Activated CD4-positive, CD25-positive, alpha-beta regulatory T cell (primary cell): ENCODE measurements at regions not wholly inside any gene's neighbourhood (a gene's known extent, or its start where the extent isn't known, plus 50 kb on each side); places are given as distances from the start of the nearest gene placed in this dataset.
"Not testable (repeated sequence)": the region's sequence is repeated elsewhere in the genome, so short reads cannot be mapped to it uniquely, and the experiment has no call there.

Experiments
- DNase-seq, 4 experiments: peaks; one replicate each; lab custom pipeline; 2025; lab: John Stamatoyannopoulos, UW

DNA sequence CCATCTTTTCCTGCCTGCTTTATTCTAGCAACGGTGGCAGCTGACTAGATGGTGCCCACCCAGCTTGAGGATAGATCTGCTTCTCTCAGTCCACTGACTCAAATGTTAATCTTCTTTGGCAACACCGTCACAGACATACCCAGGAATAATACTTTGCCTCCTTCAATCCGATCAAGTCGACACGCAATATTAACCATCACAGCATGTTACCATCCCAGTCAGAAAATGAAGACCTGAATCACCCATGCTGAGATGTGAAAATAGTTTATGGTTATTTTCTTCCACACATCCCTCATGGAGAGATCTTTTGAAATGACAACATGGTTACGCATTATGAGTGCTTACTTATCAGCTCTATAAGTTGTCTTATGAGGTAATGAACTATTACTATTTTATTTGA, 392.8 kb downstream of the SEC23A start:
- DNase-seq, result no peak

DNA sequence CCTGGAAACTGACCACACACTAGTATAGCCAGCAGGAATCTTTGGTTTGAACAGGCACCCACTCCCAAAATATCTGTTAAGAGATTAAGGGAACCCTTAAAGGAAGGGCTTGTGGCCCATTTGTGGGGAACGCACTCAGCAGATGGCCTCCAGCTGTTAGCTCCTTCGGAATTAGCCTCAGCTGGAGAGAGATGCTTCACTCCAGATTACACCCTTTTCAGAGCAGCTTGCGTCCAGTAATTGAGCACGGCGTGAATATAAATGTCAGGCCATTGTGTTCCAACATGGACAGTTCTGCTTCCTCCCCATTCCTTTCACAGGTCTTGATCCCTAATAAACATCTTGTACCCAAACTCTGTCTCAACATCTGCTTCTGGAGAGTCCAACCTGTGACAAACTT, 397.8 kb downstream of the SEC23A start:
- no peak for DNase-seq

DNA sequence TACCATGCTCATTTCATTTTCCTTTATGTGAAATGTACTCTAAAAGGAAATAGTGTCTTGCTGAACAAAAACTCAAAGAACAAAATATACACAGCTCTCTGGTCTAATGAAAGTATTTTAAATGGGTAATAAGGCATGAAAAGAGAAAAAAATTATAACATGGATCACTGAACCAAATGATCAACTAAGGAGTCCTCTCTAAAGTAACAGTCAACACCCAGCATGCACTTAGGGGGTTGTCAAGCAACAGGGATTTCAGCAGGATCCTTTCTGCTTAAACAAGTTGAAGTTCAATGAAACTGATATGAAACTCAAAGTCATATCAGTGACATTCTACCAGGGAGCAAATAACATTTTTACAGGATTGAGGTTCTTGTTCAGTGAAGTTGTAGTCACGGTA, 398.8 kb downstream of the SEC23A start:
- no peak for DNase-seq

DNA sequence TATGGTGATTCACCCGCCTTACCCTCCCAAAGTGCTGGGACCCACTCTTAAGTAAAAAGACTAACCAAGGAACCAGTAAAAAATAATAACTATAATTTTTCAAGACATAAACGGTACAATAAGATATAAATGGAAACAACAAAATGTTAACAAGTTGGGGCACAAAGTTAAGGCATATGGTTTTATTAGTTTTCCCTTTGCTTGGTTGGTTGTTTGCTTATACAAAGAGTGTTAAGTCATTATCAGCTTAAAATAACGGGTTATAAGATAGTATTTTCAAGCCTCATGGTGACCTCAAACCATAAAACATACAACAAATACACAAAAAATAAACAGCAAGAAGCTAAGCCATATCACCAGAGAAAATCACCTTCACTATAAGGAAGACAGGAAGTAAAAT, 406.1 kb downstream of the SEC23A start:
- no peak for DNase-seq

DNA sequence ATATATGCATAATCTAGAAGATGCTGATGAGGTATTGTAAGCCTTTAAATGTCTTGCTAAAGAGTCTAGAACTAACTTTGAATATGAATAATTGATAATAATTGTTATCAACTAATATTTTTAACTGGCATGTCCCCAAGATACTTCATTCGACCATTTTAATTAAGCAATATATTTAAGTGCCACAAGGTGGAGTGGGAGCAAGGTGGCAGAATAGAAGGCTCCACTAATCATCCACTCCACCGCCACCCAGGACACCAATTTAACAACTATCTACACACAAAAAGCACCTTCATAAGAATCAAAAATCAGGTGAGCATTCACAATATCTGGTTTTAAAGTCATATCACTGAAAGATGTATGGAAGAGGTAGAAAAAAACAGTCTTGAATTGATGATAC, 409.6 kb downstream of the SEC23A start:
- no peak for DNase-seq

DNA sequence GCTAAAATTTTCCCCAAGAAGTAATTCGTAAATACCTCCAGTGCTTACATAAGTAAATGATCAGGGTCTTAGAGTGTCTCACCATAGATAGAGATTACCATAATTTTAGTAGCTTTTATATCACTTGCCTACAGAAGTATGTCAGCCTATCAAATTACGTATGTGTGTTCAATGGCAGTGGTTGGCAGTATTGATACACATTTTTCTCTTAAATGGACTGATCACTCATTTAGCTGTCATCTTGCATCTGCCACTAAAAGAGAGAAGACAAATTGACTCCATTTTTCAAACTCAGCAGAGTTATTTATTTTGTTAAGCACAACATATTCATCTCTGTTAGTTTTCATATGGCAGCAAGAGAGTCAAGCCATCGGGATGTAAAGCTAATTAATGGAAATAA, 413.1 kb upstream of the CLEC14A start:
- DNase-seq, result no peak

DNA sequence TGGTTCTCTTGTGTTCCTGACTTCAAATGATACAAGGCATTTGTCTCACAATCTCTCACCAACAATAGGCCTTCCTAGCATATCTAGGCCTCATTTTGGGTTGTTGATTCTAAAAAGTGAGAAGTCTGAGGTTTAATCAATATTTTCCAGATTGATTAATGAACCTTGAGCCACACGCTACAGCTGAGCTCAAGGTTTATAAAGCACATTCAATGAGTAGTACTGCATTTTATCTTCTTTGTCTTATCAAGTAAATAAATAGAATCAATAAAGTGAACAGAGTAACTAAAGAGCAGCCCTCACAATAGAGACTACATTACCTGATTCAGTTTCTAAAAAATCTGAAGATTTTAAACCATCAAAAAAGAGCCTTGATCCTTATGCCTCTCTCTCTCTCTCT, 407.5 kb upstream of the CLEC14A start:
- no peak for DNase-seq

DNA sequence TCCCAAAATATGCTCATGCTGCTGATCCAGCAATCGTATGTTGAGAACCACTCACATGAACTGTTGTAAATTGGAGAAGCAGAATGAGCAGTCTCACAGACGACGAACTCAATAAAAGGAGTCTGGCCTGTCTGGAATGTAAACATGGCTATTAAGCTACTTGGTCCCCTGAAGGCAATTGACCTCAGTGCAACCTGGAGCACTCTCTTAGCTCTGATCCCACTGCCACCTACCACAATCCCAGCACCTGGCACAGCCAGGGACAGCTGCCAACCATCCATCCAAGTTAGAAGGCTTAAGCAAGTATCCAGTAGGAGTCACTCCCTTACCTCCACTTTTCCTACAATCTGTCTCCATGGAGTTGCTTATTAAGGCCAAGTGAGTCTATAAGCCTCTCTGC, 406.9 kb upstream of the CLEC14A start:
- no peak for DNase-seq

DNA sequence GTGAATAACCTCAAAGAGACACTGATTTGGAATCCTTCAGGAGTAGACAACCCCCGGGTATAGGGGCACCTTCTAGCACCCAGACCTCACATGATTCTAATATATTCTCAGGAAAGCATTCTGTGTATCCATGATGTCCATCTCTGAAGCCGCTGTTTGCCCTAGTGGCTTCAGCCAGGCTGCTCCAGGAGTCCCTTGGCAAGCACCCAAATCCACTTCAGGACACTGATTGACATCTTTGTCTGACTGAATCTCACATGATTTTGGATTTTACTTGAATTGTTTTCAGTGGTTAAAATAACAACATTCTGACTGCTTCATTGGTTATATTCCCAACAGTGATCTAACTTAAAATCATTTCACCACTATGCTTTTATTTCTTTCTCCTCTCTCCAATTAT, 390.5 kb upstream of the CLEC14A start:
- no peak for DNase-seq

DNA sequence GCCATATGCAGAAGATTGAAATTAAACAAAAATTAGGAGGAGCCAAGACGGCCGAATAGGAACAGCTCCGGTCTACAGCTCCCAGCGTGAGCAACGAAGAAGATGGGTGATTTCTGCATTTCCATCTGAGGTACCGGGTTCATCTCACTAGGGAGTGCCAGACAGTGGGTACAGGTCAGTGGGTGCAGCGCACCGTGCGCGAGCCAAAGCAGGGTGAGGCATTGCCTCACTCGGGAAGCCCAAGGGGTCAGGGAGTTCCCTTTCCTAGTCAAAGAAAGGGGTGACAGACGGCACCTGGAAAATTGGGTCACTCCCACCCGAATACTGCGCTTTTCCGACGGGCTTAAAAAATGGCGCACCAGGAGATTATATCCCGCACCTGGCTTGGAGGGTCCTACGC, 379.0 kb upstream of the CLEC14A start:
- DNase-seq, result not testable (repeated sequence)

DNA sequence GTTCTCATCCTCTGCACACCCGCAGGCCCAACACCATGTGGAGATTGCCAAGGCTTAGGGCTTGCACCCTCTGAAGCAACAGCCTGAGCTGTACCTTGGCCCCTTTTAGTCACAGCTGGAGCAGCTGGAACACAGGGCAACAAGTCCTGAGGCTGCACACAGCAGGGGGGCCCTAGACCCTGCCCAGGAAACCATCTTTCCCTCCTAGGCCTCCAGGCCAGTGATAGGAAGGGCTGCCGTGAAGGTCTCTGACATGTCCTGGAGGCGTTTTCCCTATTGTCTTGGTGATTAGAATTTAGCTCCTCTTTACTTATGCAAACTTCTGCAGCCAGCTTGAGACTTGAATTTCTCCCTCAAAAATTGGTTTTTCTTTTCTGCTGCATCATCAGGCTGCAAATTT, 373.5 kb upstream of the CLEC14A start:
- no peak for DNase-seq

DNA sequence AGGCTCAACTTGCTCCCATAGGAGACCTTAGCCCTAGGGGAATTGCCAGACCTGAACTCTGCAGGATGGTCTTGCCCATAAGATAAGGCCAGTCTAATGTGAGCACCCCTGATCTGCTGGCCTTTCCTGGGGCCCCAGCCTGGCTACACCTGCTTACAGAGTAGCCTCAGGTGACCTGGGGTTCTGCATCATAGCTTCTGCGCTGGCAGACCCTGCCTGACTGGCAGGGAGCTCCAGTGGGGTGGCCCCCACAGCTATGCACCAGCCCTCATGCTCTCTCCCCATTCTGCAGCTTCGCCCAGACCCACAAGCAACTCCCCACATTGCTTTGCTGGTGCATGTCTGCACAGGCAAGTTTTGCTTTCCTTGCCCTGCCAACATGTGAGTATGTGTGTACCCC, 371.3 kb upstream of the CLEC14A start:
- DNase-seq, result no peak

DNA sequence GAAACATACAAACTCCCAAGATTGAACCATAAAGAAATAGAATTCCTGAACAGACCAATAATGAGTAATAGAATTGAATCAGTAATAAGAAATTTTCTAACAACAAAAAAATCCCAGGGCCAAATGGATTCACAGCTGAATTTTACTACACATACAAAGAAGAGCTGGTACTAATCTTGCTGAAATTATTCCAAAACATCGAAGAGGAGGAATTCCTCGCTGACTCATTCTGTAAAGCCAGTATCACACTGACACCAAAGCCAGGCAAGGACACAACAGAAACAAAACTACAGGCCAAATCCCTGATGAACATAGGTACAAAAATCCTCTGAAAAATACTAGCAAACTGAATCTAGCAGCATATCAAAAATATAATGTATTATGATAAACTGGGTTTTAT, 367.8 kb upstream of the CLEC14A start:
- no peak for DNase-seq

DNA sequence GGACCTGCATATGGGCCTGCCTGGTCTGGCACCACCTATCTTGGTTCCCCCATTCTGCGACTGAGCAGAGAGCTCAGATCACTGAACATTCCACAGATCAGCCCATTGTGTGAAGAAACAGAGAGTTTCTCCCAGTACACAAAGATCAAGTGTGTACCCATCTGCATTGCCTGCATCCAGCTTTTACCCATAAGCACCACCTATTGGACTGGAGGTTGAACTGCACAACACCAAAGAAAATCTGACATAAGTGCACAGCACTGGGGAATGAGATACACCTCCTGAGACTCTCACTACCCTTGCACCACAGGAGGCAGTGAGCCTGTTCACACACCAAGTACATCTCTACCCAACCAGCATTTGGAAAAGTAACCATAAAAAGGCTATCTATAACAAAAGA, 362.6 kb upstream of the CLEC14A start:
- no peak for DNase-seq

DNA sequence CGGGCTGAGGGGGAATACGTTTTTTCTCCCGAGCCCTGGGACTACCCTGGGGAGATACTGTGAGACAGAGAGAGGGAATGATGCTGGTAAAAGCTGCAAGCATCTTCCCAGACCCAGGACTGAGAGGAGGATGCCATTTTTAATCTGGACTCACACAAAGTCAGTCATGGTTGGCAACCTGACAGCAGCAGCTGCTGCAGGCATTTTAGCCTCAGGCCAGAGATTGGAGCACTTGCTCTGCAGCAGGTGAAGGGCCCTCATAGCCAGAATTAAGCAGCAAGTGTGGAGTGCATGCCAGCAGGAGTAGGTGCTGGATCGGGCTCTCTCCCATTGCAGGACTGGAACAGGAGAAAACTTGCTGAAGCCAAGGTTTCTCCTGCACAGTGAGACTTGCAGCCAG, 361.1 kb upstream of the CLEC14A start:
- DNase-seq, result no peak

DNA sequence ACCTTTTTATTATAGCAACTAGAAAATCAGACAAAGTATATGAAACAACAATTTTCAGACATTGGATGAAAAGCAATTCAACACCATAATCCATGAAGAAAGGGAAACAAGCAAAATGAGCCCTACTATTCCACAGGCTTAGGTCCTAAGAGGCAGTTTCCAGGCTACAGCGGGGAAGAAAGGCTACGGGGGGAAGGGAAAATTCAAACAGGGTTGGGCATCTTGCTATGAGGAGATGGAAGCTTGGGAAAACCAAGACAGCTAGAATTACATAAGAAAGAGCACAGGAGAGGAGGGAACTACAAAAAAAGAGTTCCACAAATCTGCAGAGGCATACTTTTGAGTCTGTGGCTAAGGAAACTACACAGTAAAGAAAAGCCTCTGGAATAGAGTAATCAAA, 356.0 kb upstream of the CLEC14A start:
- DNase-seq, result no peak

DNA sequence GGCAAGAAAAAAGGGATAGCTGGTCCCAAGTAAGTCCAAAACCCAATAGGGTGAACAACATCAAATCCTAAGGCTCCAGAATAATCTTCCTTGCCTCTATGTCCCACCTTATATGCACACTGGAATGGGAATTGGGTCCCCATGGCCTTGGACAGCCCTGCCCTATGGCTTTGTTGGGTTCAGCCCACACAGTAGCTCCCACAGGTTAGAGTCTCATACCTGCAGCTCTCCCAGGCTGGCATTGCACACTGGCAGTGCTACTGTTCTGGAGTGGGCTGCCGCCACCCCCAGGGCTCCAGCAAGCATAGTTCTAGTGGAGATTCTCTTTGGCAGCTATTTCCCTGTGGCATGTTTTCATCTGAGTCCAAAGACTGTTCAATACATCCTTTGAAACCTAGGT, 352.4 kb upstream of the CLEC14A start:
- no peak for DNase-seq

DNA sequence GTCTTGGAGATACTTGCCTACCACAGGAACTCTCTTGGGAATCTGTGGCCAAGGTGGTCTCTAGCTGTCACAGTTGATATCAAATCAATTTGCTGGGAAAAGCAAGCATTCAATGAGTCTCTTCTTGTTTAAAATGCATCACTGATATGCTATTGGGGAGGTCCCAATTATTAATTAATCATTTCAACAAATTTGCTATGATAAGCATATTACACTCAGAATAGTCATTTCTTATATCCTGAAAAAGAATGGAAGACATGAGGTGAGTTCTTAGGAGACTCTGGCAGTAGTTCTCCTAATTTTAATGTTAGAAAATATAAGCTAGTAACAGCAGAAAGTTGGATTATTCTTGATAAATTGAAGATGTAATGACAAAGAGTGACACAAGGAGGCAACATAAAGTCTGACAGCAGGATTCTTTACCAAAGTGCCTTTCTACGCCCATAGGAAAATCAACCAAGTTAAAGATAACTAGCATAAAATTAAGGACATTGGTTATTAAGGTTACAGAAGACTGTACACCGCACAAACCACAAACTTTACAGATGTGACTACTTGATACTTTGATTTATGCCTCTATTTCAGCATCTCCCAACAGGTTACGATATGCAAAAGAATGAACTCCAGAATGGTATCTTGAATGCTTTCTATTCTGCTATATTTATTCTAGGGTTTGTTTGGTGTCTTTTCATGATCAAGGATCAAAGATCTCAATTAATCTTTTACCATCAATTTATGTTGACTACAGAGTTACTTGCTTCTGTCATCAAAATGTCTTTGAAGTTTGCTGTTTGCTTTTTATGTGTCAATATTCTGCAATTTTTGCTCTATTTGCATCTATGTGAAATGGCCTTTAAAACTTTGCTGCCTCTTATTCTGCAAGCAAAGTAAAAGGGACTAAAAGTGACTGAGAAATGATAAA, 349.6 kb upstream of the CLEC14A start:
- DNase-seq, result no peak

DNA sequence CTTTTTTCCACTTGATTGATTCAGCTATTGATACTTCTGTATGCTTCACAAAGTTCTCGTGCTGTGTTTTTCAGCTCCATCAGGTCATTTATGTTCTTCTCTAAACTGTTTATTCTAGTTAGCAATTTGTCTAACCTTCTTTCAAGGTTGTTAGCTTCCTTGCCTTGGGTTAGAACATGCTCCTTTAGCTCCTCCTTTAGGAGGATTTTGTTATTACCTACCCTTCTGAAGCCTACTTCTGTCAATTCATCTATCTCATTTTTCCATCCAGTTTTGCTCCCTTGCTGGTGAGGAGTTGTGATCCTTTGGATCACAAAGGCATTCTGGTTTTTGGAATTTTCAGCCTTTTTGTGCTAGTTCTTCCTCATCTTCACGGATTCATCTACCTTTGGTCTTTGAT, 344.7 kb upstream of the CLEC14A start:
- not testable (repeated sequence) for DNase-seq

DNA sequence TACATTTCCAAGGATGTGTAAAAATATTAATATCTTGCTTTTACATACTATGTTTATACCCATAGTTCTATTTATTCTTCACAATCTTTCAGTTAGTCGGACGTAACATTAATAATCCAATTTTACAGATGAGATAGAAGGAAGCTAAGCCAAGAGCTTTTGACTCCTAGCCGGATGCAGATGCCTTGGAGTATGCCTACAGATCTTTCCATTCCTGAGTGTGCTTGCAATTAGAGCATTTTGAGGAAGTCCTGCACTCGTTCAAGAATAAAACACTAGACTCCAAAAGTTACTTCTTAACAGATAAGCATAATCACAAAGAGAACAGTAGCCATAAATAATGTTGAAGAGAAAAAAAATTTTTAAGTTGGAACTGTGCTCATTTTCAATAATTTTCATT, 337.6 kb upstream of the CLEC14A start:
- DNase-seq, result no peak

DNA sequence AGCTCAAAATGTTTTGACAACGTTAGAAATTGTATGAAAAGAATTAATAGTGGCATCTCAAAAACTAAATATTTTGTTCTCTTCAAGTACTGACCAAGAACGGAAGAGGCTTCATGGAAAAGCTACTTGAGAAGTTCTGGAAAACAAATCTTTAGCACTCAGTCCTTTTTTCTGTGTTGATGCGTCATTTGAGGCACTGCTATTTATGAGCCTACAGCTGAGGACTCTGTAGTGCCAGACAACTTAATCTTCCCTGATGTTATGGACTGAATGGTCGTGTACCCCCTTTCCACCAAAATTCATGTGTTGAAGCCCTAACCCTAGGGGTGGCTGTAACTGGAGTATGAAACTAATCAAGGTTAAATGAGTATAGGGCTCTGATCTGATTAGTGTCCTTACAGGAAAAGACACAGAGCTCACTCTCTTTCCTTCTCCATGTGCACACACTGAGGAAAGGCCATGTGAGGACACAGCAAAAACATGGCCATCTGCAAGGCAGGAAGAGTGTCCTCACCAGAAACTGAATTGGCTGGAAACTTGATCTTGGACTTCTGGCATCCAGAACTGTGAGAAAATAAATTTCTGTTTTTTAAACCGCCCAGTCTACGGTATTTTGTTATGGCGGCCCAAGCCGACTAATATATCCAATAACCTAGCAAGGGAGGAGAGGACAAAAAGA, 337.0 kb upstream of the CLEC14A start:
- DNase-seq, result no peak

DNA sequence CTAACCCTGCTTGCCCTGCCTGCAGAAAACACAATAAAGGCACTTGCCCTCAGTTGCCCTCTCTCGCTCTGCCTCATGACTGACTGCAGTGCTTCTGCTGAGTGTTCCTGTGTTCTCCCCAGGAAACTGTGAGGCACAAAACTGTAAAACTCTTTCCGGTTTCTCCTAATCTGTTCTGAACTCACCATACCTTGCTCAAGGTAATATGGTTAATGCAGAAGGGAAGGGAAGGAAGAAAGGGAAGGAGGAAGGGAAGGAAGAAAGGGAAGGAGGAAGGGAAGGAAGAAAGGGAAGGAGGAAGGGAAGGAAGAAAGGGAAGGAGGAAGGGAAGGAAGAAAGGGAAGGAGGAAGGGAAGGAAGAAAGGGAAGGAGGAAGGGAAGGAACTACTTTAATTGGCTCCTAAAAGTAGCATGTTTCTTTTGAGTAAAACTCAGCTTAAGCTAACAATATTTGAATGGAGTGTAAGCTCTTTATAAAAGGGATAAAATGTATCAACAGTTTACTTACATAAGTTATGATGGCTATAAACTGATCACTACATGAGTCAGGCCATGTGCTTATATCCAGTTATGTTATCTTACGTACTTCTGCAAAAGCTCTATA, 334.0 kb upstream of the CLEC14A start:
- DNase-seq, result no peak

DNA sequence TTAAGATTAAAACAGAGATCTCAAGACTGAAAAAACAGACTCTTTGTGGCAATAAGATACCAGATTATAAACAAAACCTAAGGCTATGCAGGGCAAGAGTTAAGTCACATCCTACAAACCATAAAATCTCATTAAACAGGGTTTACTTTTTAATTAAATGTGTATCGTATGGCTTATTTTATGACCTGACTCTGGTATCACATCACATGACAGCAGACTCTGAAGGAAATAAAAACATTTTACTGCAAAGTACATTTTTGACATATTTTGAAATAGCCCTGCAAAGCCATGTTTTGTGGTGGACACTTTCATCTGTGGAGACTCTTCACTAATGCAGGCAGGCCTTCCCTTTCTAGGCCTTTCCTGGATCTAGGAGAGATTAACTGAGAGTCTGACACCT, 327.6 kb upstream of the CLEC14A start:
- DNase-seq, result no peak
